T-cell (primary cell): ENCODE measurements at regions not wholly inside any gene's neighbourhood (a gene's known extent, or its start where the extent isn't known, plus 50 kb on each side); places are given as distances from the start of the nearest gene placed in this dataset.

Source experiments
- ATAC-seq, 4 experiments: fragments of 200-7000 bp in 3 of 4; fragments of 150-1000 bp in 1 of 4; cut with Tn5 transposase; replicated peaks in 1 of 4; 1 replicate in 3 of 4; 2 replicates in 1 of 4; pipeline ENCODE4 v1.10.0; 2021; ENCODE audit warnings: moderate library complexity in 3 of 4, mild to moderate bottlenecking in 2 of 4, moderate number of reproducible peaks in 1 of 4
- CTCF ChIA-PET, 2 donors: fragments of 300-600 bp; sonication (Branson Sonifier 250); formaldehyde crosslinking; loops; one replicate each; lab custom pipeline; 2022; ENCODE audit warnings: antibody characterized with exemption in 2 of 2; lab: Charles Lee
- POLR2A ChIA-PET, 2 donors: fragments of 300-600 bp; sonication (Branson Sonifier 250); formaldehyde crosslinking; loops; one replicate each; lab custom pipeline; 2022; ENCODE audit warnings: antibody characterized with exemption in 2 of 2; lab: Charles Lee
- DNase-seq, 35 experiments: peaks; one replicate each; pipeline versions ENCODE4 v3.0.0 to v3.0.0-alpha.2; 2013 to 2023
- H3K27ac ChIP-seq: one replicate; pipeline ENCODE4 v1.5.1; 2013; ENCODE audit warnings: low read length
- H3K27me3 ChIP-seq, 2 experiments: replicated peaks in 1 of 2; 1 replicate in 1 of 2; 2 replicates in 1 of 2; pipeline versions ENCODE4 v1.6.1 to v1.7.0; 2013; ENCODE audit warnings: low read length in 1 of 2, mixed read lengths in 1 of 2; ENCODE audit not compliant: control insufficient read depth in 2 of 2, insufficient read depth in 2 of 2; ENCODE audit errors: extremely low read depth in 1 of 2
- H3K36me3 ChIP-seq, 2 donors: 1 replicate in 1 of 2; 2 replicates in 1 of 2; pipeline versions ENCODE4 v1.6.1 to v1.7.0; 2013; ENCODE audit warnings: low read length in 1 of 2; ENCODE audit not compliant: control insufficient read depth in 2 of 2, insufficient read depth in 1 of 2; ENCODE audit errors: extremely low read depth in 1 of 2
- H3K4me1 ChIP-seq, 2 experiments: 1 replicate in 1 of 2; 2 replicates in 1 of 2; pipeline versions ENCODE4 v1.6.1 to v1.7.0; 2013; ENCODE audit warnings: low read length in 2 of 2, mixed read lengths in 1 of 2; ENCODE audit not compliant: insufficient read depth in 2 of 2, control insufficient read depth in 1 of 2; ENCODE audit errors: extremely low read depth in 1 of 2
- H3K4me3 ChIP-seq, 2 donors: 1 replicate in 1 of 2; 2 replicates in 1 of 2; pipeline versions ENCODE4 v1.5.1 to v1.7.0; 2013; ENCODE audit warnings: mild to moderate bottlenecking in 2 of 2, low read length in 1 of 2, moderate library complexity in 1 of 2; ENCODE audit not compliant: control insufficient read depth in 1 of 2; ENCODE audit errors: extremely low read depth in 1 of 2
- H3K9me3 ChIP-seq: 2 replicates; pipeline ENCODE4 v1.7.0; 2013
- H3K27ac Mint-ChIP-seq, 2 donors: one replicate each; pipeline ENCODE4 v1.8.0; 2020 to 2021; ENCODE audit warnings: mild to moderate bottlenecking in 2 of 2, mixed read lengths in 2 of 2
- H3K27me3 Mint-ChIP-seq, 2 donors: one replicate each; pipeline ENCODE4 v1.8.0; 2021 to 2022; ENCODE audit warnings: mixed read lengths in 2 of 2
- H3K36me3 Mint-ChIP-seq: one replicate; pipeline ENCODE4 v1.8.0; 2021; ENCODE audit warnings: mixed read lengths
- H3K4me1 Mint-ChIP-seq, 3 donors: one replicate each; pipeline ENCODE4 v1.8.0; 2020 to 2022; ENCODE audit warnings: mixed read lengths in 3 of 3, mild to moderate bottlenecking in 1 of 3
- H3K4me3 Mint-ChIP-seq, 3 donors: one replicate each; pipeline ENCODE4 v1.8.0; 2020 to 2022; ENCODE audit warnings: mild to moderate bottlenecking in 3 of 3, mixed read lengths in 3 of 3, moderate library complexity in 3 of 3
- H3K9me3 Mint-ChIP-seq, 3 donors: one replicate each; pipeline ENCODE4 v1.8.0; 2020 to 2022; ENCODE audit warnings: mixed read lengths in 3 of 3
- WGBS: methylation state at CpG from one replicate; pipeline ENCODE4 v1.1.5; 2013; ENCODE audit warnings: missing lambda C conversion rate; ENCODE audit not compliant: insufficient coverage; 5-methylcytosine and 5-hydroxymethylcytosine counted together

DNA sequence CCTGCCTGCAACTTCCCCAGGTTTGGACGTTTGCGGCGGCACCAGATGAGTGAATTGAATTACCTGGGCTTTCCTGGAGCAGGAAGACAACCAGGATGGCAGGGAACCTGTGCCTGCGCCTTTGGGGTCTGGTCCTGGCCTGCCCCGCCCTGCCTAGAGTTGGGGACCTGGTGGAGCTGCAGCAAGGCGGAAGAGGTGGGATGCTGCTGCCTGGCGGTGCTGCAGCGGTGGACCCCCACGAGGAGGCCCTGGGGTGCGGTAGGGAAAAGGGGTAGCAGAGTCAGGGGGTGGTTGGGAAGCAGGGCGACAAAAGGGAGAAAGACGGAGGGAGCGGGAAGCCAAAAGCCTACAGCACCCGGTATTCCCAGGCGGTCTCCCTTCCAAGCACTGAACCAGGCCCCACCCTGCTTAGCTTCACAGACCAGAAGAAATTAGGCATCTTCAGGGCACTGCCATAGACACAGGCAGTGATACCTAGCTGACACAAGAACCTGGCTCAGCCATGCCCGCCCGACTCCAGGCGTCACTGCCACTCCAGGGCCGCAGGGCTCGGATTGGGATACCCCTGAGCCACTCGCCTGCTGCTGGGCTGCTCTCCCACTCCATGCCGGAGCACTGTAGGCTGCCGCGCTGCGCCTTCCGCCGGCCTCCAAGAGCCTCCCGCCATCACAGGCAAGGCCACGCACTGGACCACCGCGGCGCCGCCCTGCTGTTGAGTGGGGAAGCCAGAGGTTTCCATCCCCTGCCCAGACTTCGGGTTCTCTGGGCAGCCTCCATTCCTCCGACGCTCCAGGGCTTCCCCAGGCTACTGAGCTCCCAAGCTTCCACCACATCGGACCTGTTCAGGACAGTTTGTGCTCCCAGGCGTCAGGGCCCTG, 155.2 kb upstream of the ALG10B start:
- no peaks in the 10 kb centered on the region for H3K36me3 ChIP-seq
- ATAC-seq (no peak), DNase-seq (no peak)
- Mint-ChIP-seq H3K9me3 (peaks cover 0 to 9% (median 5%) of the 10 kb centered on the region in 3 donors), H3K4me1 (no peaks in the 10 kb centered on the region), H3K27me3 (no peaks in the 10 kb centered on the region), H3K27ac (no peak overlapping the region), H3K4me3 (no peak overlapping the region), H3K36me3 (no peaks in the 10 kb centered on the region)
- no peaks in the 10 kb centered on the region for H3K27me3 ChIP-seq
- H3K4me3 ChIP-seq: no peak overlapping the region
- POLR2A ChIA-PET: no interaction called here
- no peaks in the 10 kb centered on the region for H3K9me3 ChIP-seq
- 89% methylated on average over 31 of the region's 38 CpGs for WGBS
- CTCF ChIA-PET: no interaction called here
- no peaks in the 10 kb centered on the region for H3K4me1 ChIP-seq
- H3K27ac ChIP-seq: no peak overlapping the region

DNA sequence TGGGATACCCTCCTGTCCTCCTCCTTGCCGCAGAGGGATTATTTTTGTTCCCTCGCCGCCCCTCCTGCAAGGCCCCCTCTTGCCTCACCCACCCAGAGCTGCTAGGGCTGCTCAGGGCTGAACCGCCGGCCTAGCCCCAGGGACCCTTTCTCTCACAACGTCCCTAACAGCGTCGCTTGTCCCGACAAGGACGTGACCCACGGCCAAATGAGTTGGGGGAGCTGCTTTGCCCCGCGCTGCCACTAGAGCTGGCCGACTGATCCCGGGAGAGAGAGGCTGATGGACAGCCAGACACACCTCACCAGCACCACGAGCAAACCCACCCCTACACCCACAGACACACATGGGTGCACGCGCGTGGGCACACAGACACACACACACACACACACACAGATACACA, 154.6 kb upstream of the ALG10B start:
- Mint-ChIP-seq H3K27ac (no peak overlapping the region), H3K36me3 (no peaks in the 10 kb centered on the region), H3K27me3 (no peaks in the 10 kb centered on the region), H3K9me3 (peaks cover 0 to 9% (median 5%) of the 10 kb centered on the region in 3 donors), H3K4me3 (no peak overlapping the region), H3K4me1 (no peaks in the 10 kb centered on the region)
- ChIA-PET CTCF (no interaction called here), POLR2A (no interaction called here)
- no peaks in the 10 kb centered on the region for H3K4me1 ChIP-seq
- H3K27me3 ChIP-seq: no peaks in the 10 kb centered on the region
- WGBS: 98% methylated on average over 5 of the region's 19 CpGs
- H3K9me3 ChIP-seq: no peaks in the 10 kb centered on the region
- ATAC-seq (peak in 1 of 4 experiments; percentile 21), DNase-seq (no peak)
- H3K27ac ChIP-seq: no peak overlapping the region
- no peak overlapping the region for H3K4me3 ChIP-seq
- no peaks in the 10 kb centered on the region for H3K36me3 ChIP-seq

DNA sequence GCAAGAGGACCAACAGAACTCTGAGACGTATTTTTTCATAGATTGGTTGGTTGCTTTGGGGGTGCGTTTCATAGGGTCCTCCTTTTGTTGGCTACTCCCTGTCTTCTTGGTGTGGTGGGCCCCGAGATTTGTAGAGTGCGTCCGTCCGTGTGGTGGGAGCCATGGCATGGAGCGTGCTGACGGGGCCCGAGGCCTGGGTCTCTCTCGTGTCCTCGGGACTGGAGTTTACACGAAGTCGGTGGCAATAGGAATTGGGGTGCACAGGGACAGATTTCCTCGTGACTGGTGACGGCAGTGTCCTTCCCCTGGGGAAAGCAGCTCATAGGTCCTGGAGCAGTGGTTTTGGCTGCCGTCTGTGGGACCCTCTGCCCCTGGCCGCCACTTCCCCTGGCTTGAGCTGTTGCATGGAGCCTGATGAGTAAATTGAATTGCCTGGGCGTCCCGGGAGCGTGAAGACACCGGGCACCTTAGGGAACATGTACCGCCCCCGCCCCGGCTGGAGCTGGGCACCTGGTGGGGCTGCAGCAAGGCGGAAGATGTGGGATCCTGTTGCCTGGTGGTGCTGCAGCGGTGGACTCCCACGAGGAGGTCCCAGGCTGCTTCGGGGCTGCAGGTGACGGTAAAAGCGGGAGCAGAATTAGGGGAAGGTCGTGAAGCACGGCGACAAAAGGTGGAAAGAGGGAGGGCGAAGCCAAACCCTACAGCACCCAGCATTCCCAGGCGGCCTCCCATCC, 153.7 kb upstream of the ALG10B start:
- no peak overlapping the region for H3K27ac Mint-ChIP-seq
- POLR2A ChIA-PET: no interaction called here

DNA sequence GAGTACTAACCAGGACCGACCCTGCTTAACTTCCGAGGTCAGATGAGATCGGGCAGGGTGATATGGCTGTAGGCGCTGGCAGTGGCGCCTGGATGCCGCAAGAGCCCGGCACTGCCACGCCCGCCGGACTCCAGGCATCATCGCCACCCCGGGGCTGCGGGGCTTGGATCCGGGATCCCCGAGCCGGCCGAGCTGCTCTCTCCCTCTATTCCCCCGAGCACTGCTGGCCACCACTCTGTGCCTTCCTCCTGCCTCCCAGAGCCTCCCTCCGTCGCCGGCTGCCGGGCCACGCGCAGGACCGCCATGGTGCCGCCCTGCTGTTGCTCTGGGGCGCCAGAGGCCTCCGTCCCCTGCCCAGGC, 153.2 kb upstream of the ALG10B start:
- H3K36me3 Mint-ChIP-seq: no peaks in the 10 kb centered on the region
- H3K27ac Mint-ChIP-seq: no peak overlapping the region
- ATAC-seq (no peak), DNase-seq (no peak)
- no peaks in the 10 kb centered on the region for H3K27me3 Mint-ChIP-seq
- WGBS: 84% methylated on average over 18 of the region's 28 CpGs
- Histone ChIP-seq H3K27ac (no peak overlapping the region), H3K36me3 (no peaks in the 10 kb centered on the region), H3K4me3 (no peak overlapping the region), H3K27me3 (no peaks in the 10 kb centered on the region), H3K4me1 (no peaks in the 10 kb centered on the region), H3K9me3 (no peaks in the 10 kb centered on the region)
- POLR2A ChIA-PET: no interaction called here
- H3K4me3 Mint-ChIP-seq: no peak overlapping the region
- H3K4me1 Mint-ChIP-seq: no peaks in the 10 kb centered on the region
- peaks cover 0 to 9% (median 5%) of the 10 kb centered on the region in 3 donors for H3K9me3 Mint-ChIP-seq
- CTCF ChIA-PET: no interaction called here

More for the DNA sequence above, 153.7 kb upstream of the ALG10B start:
- no peak overlapping the region for H3K27ac ChIP-seq
- H3K36me3 ChIP-seq: no peaks in the 10 kb centered on the region
- Mint-ChIP-seq H3K4me1 (no peaks in the 10 kb centered on the region), H3K9me3 (peaks cover 0 to 9% (median 5%) of the 10 kb centered on the region in 3 donors), H3K4me3 (no peak overlapping the region), H3K27me3 (no peaks in the 10 kb centered on the region), H3K36me3 (no peaks in the 10 kb centered on the region)
- no peak for ATAC-seq
- H3K4me3 ChIP-seq: no peak overlapping the region
- CTCF ChIA-PET: no interaction called here
- H3K9me3 ChIP-seq: no peaks in the 10 kb centered on the region
- no peaks in the 10 kb centered on the region for H3K27me3 ChIP-seq
- WGBS: 95% methylated on average over 25 of the region's 35 CpGs
- H3K4me1 ChIP-seq: no peaks in the 10 kb centered on the region
- DNase-seq: no peak

DNA sequence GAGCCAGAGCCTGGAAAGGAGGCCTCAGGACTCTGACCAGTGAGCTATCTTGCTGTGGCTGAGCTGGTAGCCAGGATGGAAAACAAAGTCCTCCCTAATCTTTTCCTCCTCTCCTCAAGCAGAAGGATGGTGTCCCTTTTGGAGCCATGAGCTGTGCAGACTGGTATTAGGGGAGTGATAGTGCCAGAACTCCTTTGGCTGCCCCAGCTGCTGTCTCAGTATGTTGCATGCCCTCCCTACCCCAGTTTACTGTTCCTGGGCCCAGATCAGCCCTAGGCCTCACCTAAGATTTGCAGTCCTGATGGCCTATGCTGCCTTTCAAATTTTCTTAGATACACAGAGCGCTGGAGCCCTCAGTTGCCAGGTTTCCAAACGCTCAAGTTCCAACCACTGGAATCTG, 150.3 kb upstream of the ALG10B start:
- Histone ChIP-seq H3K9me3 (no peaks in the 10 kb centered on the region), H3K27me3 (no peaks in the 10 kb centered on the region), H3K4me1 (no peaks in the 10 kb centered on the region), H3K36me3 (no peaks in the 10 kb centered on the region), H3K4me3 (no peak overlapping the region), H3K27ac (no peak overlapping the region)
- Mint-ChIP-seq H3K27me3 (no peaks in the 10 kb centered on the region), H3K9me3 (peaks cover 0 to 9% (median 5%) of the 10 kb centered on the region in 3 donors), H3K27ac (no peak overlapping the region), H3K36me3 (no peaks in the 10 kb centered on the region), H3K4me1 (no peaks in the 10 kb centered on the region), H3K4me3 (no peak overlapping the region)
- ChIA-PET CTCF (no interaction called here), POLR2A (no interaction called here)
- no peak for ATAC-seq
- DNase-seq: no peak
- WGBS: 93% methylated on average over 2 of the region's 2 CpGs

DNA sequence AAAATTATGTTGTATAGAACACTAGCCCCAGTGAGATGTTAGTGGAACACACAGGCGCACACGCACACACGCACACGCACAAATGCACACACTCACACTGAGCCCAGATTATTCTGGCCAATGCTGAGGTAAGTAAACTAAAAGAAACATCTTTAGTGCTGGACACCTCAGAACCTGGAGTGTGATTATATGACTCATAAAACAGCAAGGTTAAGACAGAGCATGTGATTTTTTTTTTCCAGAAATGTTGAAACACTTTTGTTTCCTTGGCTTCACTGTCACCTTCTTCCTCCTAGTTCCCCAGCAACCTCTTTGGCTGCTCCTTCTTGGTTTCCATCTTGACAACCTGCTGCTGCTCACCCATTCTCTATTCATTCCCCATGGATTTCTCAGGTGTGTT, 141.0 kb upstream of the ALG10B start:
- CTCF ChIA-PET: no interaction called here
- H3K27ac Mint-ChIP-seq: no peak overlapping the region
- no peaks in the 10 kb centered on the region for H3K36me3 Mint-ChIP-seq
- no peaks in the 10 kb centered on the region for H3K4me1 Mint-ChIP-seq
- H3K4me1 ChIP-seq: no peaks in the 10 kb centered on the region
- no peaks in the 10 kb centered on the region for H3K9me3 ChIP-seq
- H3K27ac ChIP-seq: no peak overlapping the region
- WGBS: no CpG with 5 or more reads among the region's 4 CpGs
- H3K4me3 Mint-ChIP-seq: no peak overlapping the region
- no peaks in the 10 kb centered on the region for H3K36me3 ChIP-seq
- peaks cover 0 to 3% (median 0%) of the 10 kb centered on the region in 3 donors for H3K9me3 Mint-ChIP-seq
- ATAC-seq: no peak
- no peak for DNase-seq
- peaks cover 0 to 6% of the 10 kb centered on the region in 2 donors for H3K27me3 Mint-ChIP-seq
- no peaks in the 10 kb centered on the region for H3K27me3 ChIP-seq
- POLR2A ChIA-PET: no interaction called here
- H3K4me3 ChIP-seq: no peak overlapping the region
